Gastrocnemius medialis (tissue), 4 donors: ENCODE measurements at regions not wholly inside any gene's neighbourhood (a gene's known extent, or its start where the extent isn't known, plus 50 kb on each side); places are given as distances from the start of the nearest gene placed in this dataset.

Experiments used
- ATAC-seq, 2 donors: fragments of 150-250 bp; one replicate each; pipeline ENCODE4 v1.9.1; 2016
- DNase-seq, 2 donors: peaks; one replicate each; pipeline ENCODE4 v3.0.0-alpha.2; 2019
- H3K27ac ChIP-seq, 4 donors: fragments of 200-600 bp; sonication (generic); 1 replicate in 1 of 4; 2 replicates in 3 of 4; pipeline ENCODE4 v1.5.1; 2016 to 2018; ENCODE audit warnings: mild to moderate bottlenecking in 2 of 4, moderate library complexity in 1 of 4
- H3K27me3 ChIP-seq, 3 donors: fragments of 200-600 bp; sonication (generic) in 2 of 3; 1 replicate in 1 of 3; 2 replicates in 2 of 3; pipeline versions ENCODE4 v1.5.1 to v1.6.0; 2016 to 2019; ENCODE audit warnings: mild to moderate bottlenecking in 1 of 3, moderate library complexity in 1 of 3
- H3K36me3 ChIP-seq, 2 donors: fragments of 200-600 bp; sonication (generic) in 1 of 2; one replicate each; pipeline ENCODE4 v1.5.1; 2017 to 2018
- H3K4me1 ChIP-seq, 2 donors: fragments of 200-600 bp; sonication (generic) in 1 of 2; one replicate each; pipeline ENCODE4 v1.5.1; 2016 to 2017; ENCODE audit warnings: mild to moderate bottlenecking in 2 of 2
- H3K4me3 ChIP-seq, 4 donors: fragments of 200-600 bp; sonication (generic) in 3 of 4; 1 replicate in 1 of 4; 2 replicates in 3 of 4; pipeline ENCODE4 v1.5.1; 2016 to 2019; ENCODE audit warnings: mild to moderate bottlenecking in 2 of 4
- H3K9me3 ChIP-seq, 3 donors: fragments of 200-600 bp; sonication (generic) in 2 of 3; 1 replicate in 1 of 3; 2 replicates in 2 of 3; pipeline ENCODE4 v1.5.1; 2016 to 2019
- CTCF ChIP-seq, 5 experiments: fragments of 450-650 bp in 3 of 5; fragments of 200-600 bp in 2 of 5; sonication (generic) in 2 of 5; IDR thresholded peaks in 4 of 5; conservative IDR thresholded peaks in 1 of 5; 1 replicate in 4 of 5; 2 replicates in 1 of 5; pipeline ENCODE4 v1.5.1; 2016 to 2019; ENCODE audit warnings: antibody characterized with exemption in 5 of 5, mild to moderate bottlenecking in 3 of 5, moderate library complexity in 3 of 5
- POLR2A ChIP-seq, 2 donors: fragments of 450-650 bp; IDR thresholded peaks; one replicate each; pipeline ENCODE4 v1.6.1; 2017; ENCODE audit warnings: antibody characterized with exemption in 2 of 2, mild to moderate bottlenecking in 2 of 2, moderate library complexity in 2 of 2
- in situ Hi-C, 4 donors: fragments of 200-750 bp; cut with MboI; loops; one replicate each; pipeline versions ENCODE4 v1.15.0 to v1.8.0; 2017; ENCODE audit warnings: low sequenced_read_pairs in 4 of 4
- intact Hi-C: fragments of 100-400 bp; cut with DNase I; formaldehyde crosslinking; loops from one replicate; pipeline ENCODE4 v1.15.1; 2023; ENCODE audit warnings: low total_unique reads

GRCh38 chr2:168392024-168392423, 64.0 kb upstream of the CERS6 start:
- no peaks in the 10 kb centered on the region for H3K36me3 ChIP-seq
- in situ Hi-C loops, result no loop called here
- H3K27me3 ChIP-seq, result no peaks in the 10 kb centered on the region
- no peak for TF ChIP-seq POLR2A (IDR thresholded peaks at IDR 0.05)
- no peak for TF ChIP-seq CTCF (IDR thresholded peaks at IDR 0.05 in 4 of 5, conservative IDR thresholded peaks at IDR 0.05 in 1 of 5)
- no peaks in the 10 kb centered on the region for H3K9me3 ChIP-seq
- no peaks in the 10 kb centered on the region for H3K4me1 ChIP-seq
- ATAC-seq (no peak), DNase-seq (no peak)
- no peak overlapping the region for H3K27ac ChIP-seq
- intact Hi-C loops, result no loop called here
- H3K4me3 ChIP-seq, result no peak overlapping the region

GRCh38 chr2:168392797-168393196, 63.3 kb upstream of the CERS6 start:
- H3K27ac ChIP-seq, result no peak overlapping the region
- no peaks in the 10 kb centered on the region for H3K9me3 ChIP-seq
- H3K4me1 ChIP-seq, result no peaks in the 10 kb centered on the region
- no peak overlapping the region for H3K4me3 ChIP-seq
- no peaks in the 10 kb centered on the region for H3K36me3 ChIP-seq
- no peak for ATAC-seq
- in situ Hi-C loops (no loop called here), intact Hi-C loops (no loop called here)
- no peaks in the 10 kb centered on the region for H3K27me3 ChIP-seq
- DNase-seq, result no peak
- no peak for TF ChIP-seq CTCF (IDR thresholded peaks at IDR 0.05 in 4 of 5, conservative IDR thresholded peaks at IDR 0.05 in 1 of 5)

- no peak overlapping the region for H3K4me3 ChIP-seq
- H3K4me1 ChIP-seq, result no peaks in the 10 kb centered on the region
- H3K9me3 ChIP-seq, result no peaks in the 10 kb centered on the region
- no peaks in the 10 kb centered on the region for H3K36me3 ChIP-seq
- in situ Hi-C loops, result no loop called here
- intact Hi-C loops, result no loop called here
- DNase-seq, result no peak
- no peak for TF ChIP-seq POLR2A (IDR thresholded peaks at IDR 0.05)
- TF ChIP-seq CTCF (IDR thresholded peaks at IDR 0.05 in 4 of 5, conservative IDR thresholded peaks at IDR 0.05 in 1 of 5), result no peak
- no peak overlapping the region for H3K27ac ChIP-seq
- no peak for ATAC-seq
- no peaks in the 10 kb centered on the region for H3K27me3 ChIP-seq
Measured at GRCh38 chr2:168394262-168394661, 61.8 kb upstream of the CERS6 start.

- Histone ChIP-seq H3K4me3 (no peak overlapping the region), H3K36me3 (no peaks in the 10 kb centered on the region), H3K27ac (no peak overlapping the region), H3K4me1 (no peaks in the 10 kb centered on the region), H3K27me3 (no peaks in the 10 kb centered on the region), H3K9me3 (no peaks in the 10 kb centered on the region)
- TF ChIP-seq CTCF (IDR thresholded peaks at IDR 0.05 in 4 of 5, conservative IDR thresholded peaks at IDR 0.05 in 1 of 5), result no peak
- no peak for TF ChIP-seq POLR2A (IDR thresholded peaks at IDR 0.05)
- intact Hi-C loops, result no loop called here
- in situ Hi-C loops, result no loop called here
- no peak for DNase-seq
- no peak for ATAC-seq
Measured at GRCh38 chr2:168396131-168396530, 59.9 kb upstream of the CERS6 start.

- Histone ChIP-seq H3K27ac (no peak overlapping the region), H3K4me1 (no peaks in the 10 kb centered on the region), H3K36me3 (no peaks in the 10 kb centered on the region), H3K4me3 (no peak overlapping the region), H3K27me3 (no peaks in the 10 kb centered on the region), H3K9me3 (no peaks in the 10 kb centered on the region)
- intact Hi-C loops (no loop called here), in situ Hi-C loops (no loop called here)
- DNase-seq (no peak), ATAC-seq (no peak)
- TF ChIP-seq POLR2A (IDR thresholded peaks at IDR 0.05) (no peak), CTCF (IDR thresholded peaks at IDR 0.05 in 4 of 5, conservative IDR thresholded peaks at IDR 0.05 in 1 of 5) (no peak)
Measured at GRCh38 chr2:168397629-168398028, 58.4 kb upstream of the CERS6 start.
